Pancreas (tissue), 10 donors: ENCODE measurements at regions not wholly inside any gene's neighbourhood (a gene's known extent, or its start where the extent isn't known, plus 50 kb on each side); places are given as distances from the start of the nearest gene placed in this dataset.

ENCODE experiments used
- ATAC-seq, 4 donors: fragments of 200-7000 bp; cut with Tn5 transposase; one replicate each; pipeline versions ENCODE4 v1.8.0 to v1.9.1; 2020; ENCODE audit warnings: mild to moderate bottlenecking in 4 of 4, moderate library complexity in 4 of 4
- DNase-seq, 6 donors: peaks; one replicate each; pipeline ENCODE4 v3.0.0-alpha.2; 2020
- FAIRE-seq: peaks from 2 replicates; lab custom pipeline; 2012; peaks lifted over from hg19 to GRCh38; lab: Jason Lieb, UNC
- H3K27ac ChIP-seq, 4 donors: fragments of 200-600 bp; sonication (generic); 1 replicate in 3 of 4; 2 replicates in 1 of 4; pipeline versions ENCODE4 v1.5.0 to v1.8.0; 2020
- H3K27me3 ChIP-seq, 4 donors: fragments of 200-600 bp; one replicate each; pipeline ENCODE4 v1.8.0; 2021
- H3K36me3 ChIP-seq, 3 donors: fragments of 200-600 bp; sonication (generic) in 1 of 3; one replicate each; pipeline versions ENCODE4 v1.5.0 to v1.8.0; 2020 to 2021
- H3K4me1 ChIP-seq, 3 donors: fragments of 200-600 bp; one replicate each; pipeline ENCODE4 v1.8.0; 2021
- H3K4me3 ChIP-seq, 4 donors: fragments of 200-600 bp; sonication (generic) in 2 of 4; one replicate each; pipeline versions ENCODE4 v1.5.0 to v1.8.0; 2020 to 2021
- H3K9me3 ChIP-seq, 4 donors: fragments of 200-600 bp; one replicate each; pipeline ENCODE4 v1.8.0; 2021
- WGBS, 2 donors: extraction: QIAGEN DNeasy Blood & Tissue Kit; methylation state at CpG; one replicate each; pipeline ENCODE4 v1.1.7; 2013; 5-methylcytosine and 5-hydroxymethylcytosine counted together
- intact Hi-C, 3 donors: fragments of 100-400 bp; cut with DNase I; formaldehyde crosslinking; loops; one replicate each; pipeline versions ENCODE4 v1.11.1 to v1.14.2; 2022
- TF ChIP-seq, protein P1 (sequence below), 4 donors: fragments of 200-600 bp; sonication (generic) in 3 of 4; IDR thresholded peaks; one replicate each; pipeline versions ENCODE4 v1.5.0 to v1.8.0; 2021; ENCODE audit warnings: antibody characterized with exemption in 4 of 4
- donor health status: healthy with polysubstance abuse.
- donor health status: DM: no; HTN: no; CAD: no; lungs with moderate emphysema.
- donor health status: DM: no; HTN: no; CAD: no.
- donor health status: control.
- donor health status: control.
- donor health status: Bipolar disorder and iron deficiency.
- donor health status: DM: yes; HTN: yes; CAD: no.
- donor health status: DM: no; HTN: no; CAD: no.
- donor health status: DM: no; HTN: no; CAD: no.
- donor health status: DM: yes; HTN: yes; CAD: no.

DNA sequence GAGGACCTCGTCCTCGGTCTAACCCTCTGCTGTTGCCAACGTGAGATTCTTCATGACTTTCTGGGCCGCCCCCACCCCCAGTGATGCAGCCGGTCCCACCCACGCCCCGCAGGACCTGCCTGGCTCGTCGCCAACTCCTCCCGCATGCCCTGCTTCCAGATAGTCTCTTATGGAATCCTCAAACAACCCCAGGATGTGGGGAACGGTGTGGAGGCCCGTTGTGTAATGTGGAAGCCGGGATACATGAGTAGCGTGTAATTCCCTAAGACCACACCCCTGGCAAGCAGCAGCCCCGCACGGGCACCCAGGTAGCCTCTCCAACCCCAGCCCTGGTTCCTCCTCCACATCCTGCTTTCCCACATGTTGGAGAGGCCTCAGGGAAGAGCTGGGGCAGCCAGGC, 275.9 kb downstream of the C16orf95 start:
- peaks cover 0 to 5% (median 0%) of the 10 kb centered on the region in 3 donors for H3K4me1 ChIP-seq
- H3K36me3 ChIP-seq = no peaks in the 10 kb centered on the region
- TF ChIP-seq, protein P1, sequence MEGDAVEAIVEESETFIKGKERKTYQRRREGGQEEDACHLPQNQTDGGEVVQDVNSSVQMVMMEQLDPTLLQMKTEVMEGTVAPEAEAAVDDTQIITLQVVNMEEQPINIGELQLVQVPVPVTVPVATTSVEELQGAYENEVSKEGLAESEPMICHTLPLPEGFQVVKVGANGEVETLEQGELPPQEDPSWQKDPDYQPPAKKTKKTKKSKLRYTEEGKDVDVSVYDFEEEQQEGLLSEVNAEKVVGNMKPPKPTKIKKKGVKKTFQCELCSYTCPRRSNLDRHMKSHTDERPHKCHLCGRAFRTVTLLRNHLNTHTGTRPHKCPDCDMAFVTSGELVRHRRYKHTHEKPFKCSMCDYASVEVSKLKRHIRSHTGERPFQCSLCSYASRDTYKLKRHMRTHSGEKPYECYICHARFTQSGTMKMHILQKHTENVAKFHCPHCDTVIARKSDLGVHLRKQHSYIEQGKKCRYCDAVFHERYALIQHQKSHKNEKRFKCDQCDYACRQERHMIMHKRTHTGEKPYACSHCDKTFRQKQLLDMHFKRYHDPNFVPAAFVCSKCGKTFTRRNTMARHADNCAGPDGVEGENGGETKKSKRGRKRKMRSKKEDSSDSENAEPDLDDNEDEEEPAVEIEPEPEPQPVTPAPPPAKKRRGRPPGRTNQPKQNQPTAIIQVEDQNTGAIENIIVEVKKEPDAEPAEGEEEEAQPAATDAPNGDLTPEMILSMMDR (IDR thresholded peaks at IDR 0.05) = no peak
- H3K9me3 ChIP-seq = no peaks in the 10 kb centered on the region
- FAIRE-seq = no peak
- H3K4me3 ChIP-seq = no peak overlapping the region
- no peak for ATAC-seq
- intact Hi-C loops = no loop called here
- 62 to 72% methylated on average over 16 of the region's 16 CpGs for WGBS, 2 donors
- DNase-seq = no peak
- H3K27me3 ChIP-seq = no peaks in the 10 kb centered on the region
- H3K27ac ChIP-seq = no peak overlapping the region

DNA sequence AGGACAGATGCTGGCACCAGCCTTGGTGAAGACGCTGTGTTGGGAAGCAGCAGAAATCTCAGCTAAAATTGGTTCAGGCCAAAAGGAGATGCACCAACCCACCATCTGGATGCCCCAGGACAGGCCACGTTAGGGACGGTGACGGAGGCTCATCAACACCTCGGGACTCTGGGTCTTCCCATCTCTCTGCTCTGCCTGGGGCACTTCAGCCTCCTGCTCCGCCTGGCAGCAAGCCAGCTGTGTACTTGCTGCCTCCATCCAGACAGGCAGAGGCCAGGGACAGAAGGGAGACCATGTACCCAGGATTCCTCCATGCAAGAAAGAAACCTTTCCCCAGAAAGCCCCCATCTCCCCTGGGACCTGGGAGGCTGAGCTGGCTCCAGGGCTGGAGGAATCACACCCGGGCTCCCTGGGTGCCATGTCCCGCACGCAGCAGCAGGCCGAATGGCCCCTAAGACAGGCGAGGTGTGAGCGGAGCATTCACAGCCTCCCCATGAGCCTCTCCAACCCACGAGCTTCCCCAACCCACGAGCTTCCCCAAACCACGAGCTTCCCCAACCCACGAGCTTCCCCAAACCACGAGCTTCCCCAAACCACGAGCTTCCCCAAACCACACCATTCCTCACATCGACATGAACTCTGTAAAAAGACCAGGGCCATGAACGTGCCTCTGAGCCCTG, 274.5 kb downstream of the C16orf95 start:
- Histone ChIP-seq H3K9me3 (no peaks in the 10 kb centered on the region), H3K4me3 (no peak overlapping the region), H3K36me3 (no peaks in the 10 kb centered on the region), H3K27me3 (no peaks in the 10 kb centered on the region), H3K4me1 (peaks cover 0 to 12% (median 0%) of the 10 kb centered on the region in 3 donors), H3K27ac (no peak overlapping the region)
- FAIRE-seq = no peak
- WGBS, 2 donors = 55 to 61% methylated on average over 16 to 20 of the region's 20 CpGs
- ATAC-seq = no peak
- DNase-seq = peak in 2 of 6 donors; percentile 56 to 70
- TF ChIP-seq, protein P1 (IDR thresholded peaks at IDR 0.05) = no peak
- intact Hi-C loops = no loop called here

DNA sequence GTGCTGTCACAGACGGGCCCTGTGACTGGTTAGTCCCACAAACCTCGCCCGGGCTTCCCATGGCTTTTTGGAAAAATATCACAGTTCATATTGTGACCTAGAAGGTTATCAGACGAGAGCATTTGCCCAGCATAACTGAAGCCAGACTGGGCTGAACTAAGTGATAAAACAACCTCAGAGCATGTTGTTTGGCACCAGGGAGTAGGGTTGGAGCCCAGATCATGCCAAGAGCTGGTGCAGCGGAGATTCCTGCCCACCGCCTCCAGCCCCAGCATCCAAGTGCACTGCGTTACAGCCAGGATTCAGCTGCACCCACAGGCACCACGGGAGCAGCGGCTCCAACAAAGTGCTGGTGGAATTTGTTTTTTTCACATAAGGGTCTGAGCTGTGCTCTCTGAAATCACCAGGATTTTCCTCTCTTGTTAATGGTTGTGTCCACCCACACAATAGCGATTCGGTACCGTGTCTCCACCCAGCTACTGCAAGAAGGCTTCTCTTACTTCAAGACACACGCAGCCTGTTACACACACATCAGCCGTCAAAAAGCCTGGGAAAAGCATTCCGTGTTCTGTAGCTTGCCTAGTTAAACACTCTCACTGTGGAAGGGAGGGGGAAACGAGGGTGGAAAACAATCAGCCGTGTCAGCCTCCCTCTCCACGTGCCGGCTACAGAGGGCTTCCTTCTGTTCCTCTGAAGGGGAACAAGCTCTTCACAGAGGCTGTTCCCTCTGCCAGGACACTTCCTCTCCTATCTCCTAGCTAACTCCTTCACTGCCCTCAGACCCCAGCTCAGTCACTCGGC, 273.8 kb downstream of the C16orf95 start:
- peak; percentile 65 to 77 (median 71) for ATAC-seq
- no peaks in the 10 kb centered on the region for H3K27me3 ChIP-seq
- TF ChIP-seq, protein P1 (IDR thresholded peaks at IDR 0.05) = no peak

DNA sequence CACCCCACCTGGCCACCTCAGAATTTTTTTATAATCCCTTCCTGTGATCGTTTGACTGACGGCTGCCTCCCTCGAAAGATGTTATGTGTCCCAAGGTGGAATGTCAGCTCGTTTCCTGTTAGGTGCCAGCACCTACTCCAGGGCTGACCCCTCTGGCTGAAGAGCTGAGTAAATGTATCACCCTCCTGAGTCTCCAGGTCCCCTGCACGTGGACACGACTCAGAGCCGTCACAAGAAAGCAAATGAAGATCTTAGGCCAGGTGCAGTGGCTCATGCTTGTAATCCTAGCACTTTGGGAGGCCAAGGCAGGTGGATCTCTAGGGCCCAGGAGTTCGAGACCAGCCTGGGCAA, 273.2 kb downstream of the C16orf95 start:
- H3K4me3 ChIP-seq = no peak overlapping the region
- peaks cover 0 to 12% (median 0%) of the 10 kb centered on the region in 3 donors for H3K4me1 ChIP-seq
- H3K27me3 ChIP-seq = no peaks in the 10 kb centered on the region
- intact Hi-C loops = no loop called here
- H3K9me3 ChIP-seq = no peaks in the 10 kb centered on the region
- 34 to 36% methylated on average over 8 of the region's 8 CpGs for WGBS, 2 donors
- TF ChIP-seq, protein P1 (IDR thresholded peaks at IDR 0.05) = no peak
- H3K36me3 ChIP-seq = no peaks in the 10 kb centered on the region
- DNase-seq = no peak
- no peak overlapping the region for H3K27ac ChIP-seq
- no peak for ATAC-seq
- FAIRE-seq = no peak

More for the DNA sequence above, 273.8 kb downstream of the C16orf95 start:
- DNase-seq (peak in 2 of 6 donors; percentile 19 to 31), FAIRE-seq (no peak)
- Histone ChIP-seq H3K9me3 (no peaks in the 10 kb centered on the region), H3K4me3 (no peak overlapping the region), H3K4me1 (peaks cover 0 to 12% (median 0%) of the 10 kb centered on the region in 3 donors), H3K27ac (no peak overlapping the region), H3K36me3 (no peaks in the 10 kb centered on the region)
- intact Hi-C loops = no loop called here
- WGBS, 2 donors = 10 to 15% methylated on average over 20 of the region's 20 CpGs
